Endothelial cell of umbilical vein (primary cell): ENCODE measurements at regions not wholly inside any gene's neighbourhood (a gene's known extent, or its start where the extent isn't known, plus 50 kb on each side); places are given as distances from the start of the nearest gene placed in this dataset.

Source experiments
- BruUV-seq: library from RNA; stranded (reverse); fragments of 400-500 nt; replicated peaks from 2 replicates; lab custom pipeline; 2021; lab: Mats Ljungman, UMichigan
- CTCF ChIA-PET: fragments of 300-600, 350-600 bp; sonication (Branson Sonifier 250); formaldehyde crosslinking; loops from one replicate; lab custom pipeline; 2021; ENCODE audit warnings: antibody characterized with exemption, inconsistent platforms; lab: Charles Lee
- POLR2A ChIA-PET: fragments of 300-600, 350-600 bp; sonication (Branson Sonifier 250); formaldehyde crosslinking; loops from one replicate; lab custom pipeline; 2021; ENCODE audit warnings: antibody characterized with exemption, inconsistent platforms; lab: Charles Lee
- DNase-seq: peaks from one replicate; pipeline ENCODE4 v3.0.0-alpha.2; 2011; ENCODE audit warnings: low read depth, low spot score
- FAIRE-seq: peaks from 2 replicates; lab custom pipeline; 2011; peaks lifted over from hg19 to GRCh38; lab: Jason Lieb, UNC
- H2AFZ ChIP-seq: 2 replicates; pipeline ENCODE4 v1.6.0; 2012; ENCODE audit warnings: low read depth, low read length, control low read depth, inconsistent platforms
- H3K27ac ChIP-seq: 2 replicates; pipeline ENCODE4 v1.5.1; 2011; ENCODE audit warnings: low read depth, mild to moderate bottlenecking, control low read depth, low read length, moderate library complexity; ENCODE audit not compliant: insufficient read depth
- H3K27me3 ChIP-seq, 2 experiments: 2 replicates each; pipeline versions ENCODE4 v1.6.0 to v1.6.1; 2011; ENCODE audit warnings: low read length in 2 of 2, mixed read lengths in 1 of 2; ENCODE audit not compliant: control insufficient read depth in 2 of 2, insufficient read depth in 2 of 2
- H3K36me3 ChIP-seq, 2 experiments: 2 replicates in 1 of 2; 3 replicates in 1 of 2; pipeline ENCODE4 v1.5.1; 2011; ENCODE audit warnings: low read length in 2 of 2, mild to moderate bottlenecking in 1 of 2, moderate library complexity in 1 of 2; ENCODE audit not compliant: control insufficient read depth in 2 of 2, insufficient read depth in 2 of 2; ENCODE audit errors: extremely low read depth in 1 of 2
- H3K4me1 ChIP-seq: 3 replicates; pipeline ENCODE4 v1.5.1; 2011; ENCODE audit warnings: mild to moderate bottlenecking, low read length; ENCODE audit not compliant: control insufficient read depth, insufficient read depth; ENCODE audit errors: extremely low read depth
- H3K4me2 ChIP-seq: 2 replicates; pipeline ENCODE4 v1.6.1; 2011; ENCODE audit warnings: low read length, control low read depth, mixed read lengths; ENCODE audit not compliant: insufficient read depth
- H3K4me3 ChIP-seq, 3 experiments: fragments of 200-600 bp in 1 of 3; sonication (generic), shearing (Covaris generic) in 1 of 3; replicated peaks in 1 of 3; 2 replicates each; pipeline ENCODE4 v1.5.1; 2011 to 2016; ENCODE audit warnings: control low read depth in 3 of 3, low read length in 3 of 3, mild to moderate bottlenecking in 2 of 3, inconsistent platforms in 1 of 3, low read depth in 1 of 3, moderate library complexity in 1 of 3; ENCODE audit not compliant: insufficient read depth in 1 of 3
- H3K79me2 ChIP-seq: 2 replicates; pipeline ENCODE4 v1.6.0; 2012; ENCODE audit warnings: low read length, inconsistent platforms; ENCODE audit not compliant: control insufficient read depth, insufficient read depth
- H3K9ac ChIP-seq: replicated peaks from 2 replicates; pipeline ENCODE3; 2011; ENCODE audit warnings: low read length, control low read depth; ENCODE audit not compliant: insufficient read depth; ENCODE audit errors: extremely low read depth
- H3K9me1 ChIP-seq: replicated peaks from 3 replicates; pipeline ENCODE4 v1.6.0; 2011; ENCODE audit warnings: mild to moderate bottlenecking, low read length; ENCODE audit not compliant: control insufficient read depth, insufficient read depth; ENCODE audit errors: extremely low read depth
- H3K9me3 ChIP-seq: replicated peaks from 2 replicates; pipeline ENCODE4 v1.5.1; 2012; ENCODE audit warnings: low read length, inconsistent platforms; ENCODE audit not compliant: control insufficient read depth, insufficient read depth
- H4K20me1 ChIP-seq: replicated peaks from 2 replicates; pipeline ENCODE3; 2011; ENCODE audit warnings: mild to moderate bottlenecking, low read length; ENCODE audit not compliant: control insufficient read depth, insufficient read depth; ENCODE audit errors: extremely low read depth
- CTCF ChIP-seq, 2 donors: IDR thresholded peaks; 1 replicate in 1 of 2; 2 replicates in 1 of 2; pipeline ENCODE4 v1.5.1; 2011; ENCODE audit warnings: low read length in 2 of 2, mild to moderate bottlenecking in 2 of 2, moderate library complexity in 2 of 2, control low read depth in 1 of 2, inconsistent platforms in 1 of 2, low read depth in 1 of 2; ENCODE audit not compliant: insufficient read depth in 1 of 2; ENCODE audit errors: extremely low read depth in 1 of 2
- EZH2 ChIP-seq: IDR thresholded peaks from 2 replicates; pipeline ENCODE4 v1.6.1; 2012; ENCODE audit warnings: borderline replicate concordance, low read depth, mild to moderate bottlenecking, moderate library complexity, low read length, inconsistent platforms; ENCODE audit not compliant: severe bottlenecking
- MYC ChIP-seq: IDR thresholded peaks from one replicate; pipeline ENCODE4 v1.6.1; 2011; ENCODE audit warnings: mild to moderate bottlenecking, low read depth, low read length
- POLR2A ChIP-seq: IDR thresholded peaks from 2 replicates; pipeline ENCODE4 v1.6.1; 2012; ENCODE audit warnings: low read depth, mild to moderate bottlenecking, control low read depth, low read length
- dilution Hi-C: fragments of 300-500 bp; cut with MboI; formaldehyde crosslinking; loops from one replicate; pipeline ENCODE4 v1.15.0; 2019; ENCODE audit warnings: low sequenced_read_pairs; ENCODE audit not compliant: extremely low pct_ligation_motif_present
- intact Hi-C: fragments of 100-400 bp; cut with micrococcal nuclease; formaldehyde crosslinking; loops from one replicate; pipeline ENCODE4 v1.10.0; 2022
- TF ChIP-seq, protein P1 (sequence below): IDR thresholded peaks from 2 replicates; pipeline ENCODE4 v1.6.1; 2011; ENCODE audit not compliant: insufficient read depth, insufficient read length

- H3K27me3 ChIP-seq = no peaks in the 10 kb centered on the region
- TF ChIP-seq EZH2 (no peak), POLR2A (no peak)
- TF ChIP-seq, protein P1, sequence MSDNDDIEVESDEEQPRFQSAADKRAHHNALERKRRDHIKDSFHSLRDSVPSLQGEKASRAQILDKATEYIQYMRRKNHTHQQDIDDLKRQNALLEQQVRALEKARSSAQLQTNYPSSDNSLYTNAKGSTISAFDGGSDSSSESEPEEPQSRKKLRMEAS = no peak
- no peaks in the 10 kb centered on the region for H3K36me3 ChIP-seq
- CTCF ChIA-PET = no interaction called here
- no peak overlapping the region for H3K4me2 ChIP-seq
- no peaks in the 10 kb centered on the region for H3K9me3 ChIP-seq
- FAIRE-seq (no peak), DNase-seq (no peak)
- no peaks in the 10 kb centered on the region for H4K20me1 ChIP-seq
- no peak overlapping the region for H3K4me3 ChIP-seq
- H3K9ac ChIP-seq = no peak overlapping the region
- no peak overlapping the region for H2AFZ ChIP-seq
- dilution Hi-C loops = no loop called here
- H3K4me1 ChIP-seq = no peaks in the 10 kb centered on the region
- POLR2A ChIA-PET = no interaction called here
- no peak overlapping the region for H3K27ac ChIP-seq
- no TSS peak for BruUV-seq
- no peaks in the 10 kb centered on the region for H3K79me2 ChIP-seq
- H3K9me1 ChIP-seq = no peaks in the 10 kb centered on the region
- intact Hi-C loops = no loop called here
Observed at GRCh38 chr1:233722212-233722979, 108.5 kb downstream of the KCNK1 start.

DNA sequence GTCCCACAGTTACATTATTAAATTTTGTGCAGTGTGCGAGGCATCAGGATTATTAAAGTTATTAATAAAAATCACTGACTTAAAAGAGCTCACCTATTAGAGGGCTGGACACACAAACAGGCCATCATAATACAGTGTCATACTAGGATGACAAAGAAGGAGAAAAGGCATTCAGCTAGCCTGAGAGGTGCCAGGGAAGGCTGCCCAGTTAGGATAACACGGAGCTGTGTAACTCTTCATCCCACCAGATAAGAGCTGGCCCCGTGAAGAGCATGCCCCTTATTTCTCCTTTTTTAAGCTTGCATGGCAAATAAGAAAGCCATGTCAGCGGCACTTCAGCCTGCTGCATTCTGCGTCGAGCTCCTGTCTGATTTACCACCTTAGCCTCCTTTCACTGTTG is 109.5 kb downstream of the KCNK1 start:
- no peaks in the 10 kb centered on the region for H4K20me1 ChIP-seq

More for the DNA sequence above, 109.5 kb downstream of the KCNK1 start:
- H3K79me2 ChIP-seq = no peaks in the 10 kb centered on the region
- no peak overlapping the region for H3K27ac ChIP-seq
- no TSS peak for BruUV-seq
- H3K36me3 ChIP-seq = no peaks in the 10 kb centered on the region
- H3K9me1 ChIP-seq = no peaks in the 10 kb centered on the region
- no peak overlapping the region for H3K9ac ChIP-seq
- ChIA-PET CTCF (no interaction called here), POLR2A (no interaction called here)
- dilution Hi-C loops (no loop called here), intact Hi-C loops (no loop called here)
- no peak for FAIRE-seq
- H3K27me3 ChIP-seq = no peaks in the 10 kb centered on the region
- no peak overlapping the region for H2AFZ ChIP-seq
- no peak for DNase-seq
- no peaks in the 10 kb centered on the region for H3K4me1 ChIP-seq
- no peak overlapping the region for H3K4me3 ChIP-seq
- TF ChIP-seq CTCF (IDR thresholded peaks at IDR 0.05; ENCODE audit: extremely low read depth in 1 of 2, insufficient read depth in 1 of 2, low read depth in 1 of 2, low read length in 2 of 2) = no peak
- no peak for TF ChIP-seq MYC
- TF ChIP-seq, protein P1 = no peak
- H3K9me3 ChIP-seq = no peaks in the 10 kb centered on the region
- H3K4me2 ChIP-seq = no peak overlapping the region
